ENCODE measurements at regions not wholly inside any gene's neighbourhood (a gene's known extent, or its start where the extent isn't known, plus 50 kb on each side); places are given as distances from the start of the nearest gene placed in this dataset.
"Not testable (repeated sequence)": the region's sequence is repeated elsewhere in the genome, so short reads cannot be mapped to it uniquely, and the experiment has no call there.

- DNase-seq, result not testable (repeated sequence)
Observed at GRCh38 chrX:124181515-124181914, 150.9 kb upstream of the TEX13D start.

GRCh38 chrX:124190440-124190839, 142.0 kb upstream of the TEX13D start:
- no peak for DNase-seq

GRCh38 chrX:124194199-124194598, 138.3 kb upstream of the TEX13D start:
- no peak for DNase-seq

GRCh38 chrX:124194901-124195300, 137.6 kb upstream of the TEX13D start:
- DNase-seq, result no peak

- no peak for DNase-seq
Observed at GRCh38 chrX:124203311-124203710, 129.1 kb upstream of the TEX13D start.

GRCh38 chrX:124208660-124209059, 123.8 kb upstream of the TEX13D start:
- DNase-seq, result no peak

GRCh38 chrX:124209792-124210576, 122.5 kb upstream of the TEX13D start:
- no peak for DNase-seq

GRCh38 chrX:124211312-124211942, 121.0 kb upstream of the TEX13D start:
- no peak for DNase-seq

GRCh38 chrX:124212622-124213021, 119.8 kb upstream of the TEX13D start:
- DNase-seq, result no peak

- no peak for DNase-seq
Observed at GRCh38 chrX:124215786-124216185, 116.7 kb upstream of the TEX13D start.

GRCh38 chrX:124216396-124217115, 115.9 kb upstream of the TEX13D start:
- DNase-seq, result no peak

- DNase-seq, result peak; percentile 53
Observed at GRCh38 chrX:124217304-124218251, 114.9 kb upstream of the TEX13D start.

- no peak for DNase-seq
Observed at GRCh38 chrX:124223524-124223923, 108.9 kb upstream of the TEX13D start.

GRCh38 chrX:124224528-124224927, 107.9 kb upstream of the TEX13D start:
- DNase-seq, result no peak

- no peak for DNase-seq
Observed at GRCh38 chrX:124226129-124226528, 106.3 kb upstream of the TEX13D start.

GRCh38 chrX:124228849-124229248, 103.6 kb upstream of the TEX13D start:
- DNase-seq, result no peak

- no peak for DNase-seq
Observed at GRCh38 chrX:124229374-124229773, 103.1 kb upstream of the TEX13D start.

GRCh38 chrX:124230655-124231450, 101.6 kb upstream of the TEX13D start:
- no peak for DNase-seq

- no peak for DNase-seq
Observed at GRCh38 chrX:124231451-124231759, 101.1 kb upstream of the TEX13D start.

- no peak for DNase-seq
Observed at GRCh38 chrX:124232523-124233201, 99.8 kb upstream of the TEX13D start.

GRCh38 chrX:124234348-124234747, 98.1 kb upstream of the TEX13D start:
- DNase-seq, result no peak

Measured in activated effector memory CD4-positive, alpha-beta T cell treated with Interleukin-2 at 50 U/mL for 16 hours (primary cell).